ENCODE measurements at regions not wholly inside any gene's neighbourhood (a gene's known extent, or its start where the extent isn't known, plus 50 kb on each side); places are given as distances from the start of the nearest gene placed in this dataset.

- peaks cover 5% of the 10 kb centered on the region for H3K9me3 Mint-ChIP-seq
- peak overlapping the region; percentile 90 to 96 (median 95) for H3K27ac Mint-ChIP-seq
- peaks cover 51% of the 10 kb centered on the region for H3K4me1 Mint-ChIP-seq
- no peaks in the 10 kb centered on the region for H3K27me3 Mint-ChIP-seq (ENCODE audit: low read depth)
- no peaks in the 10 kb centered on the region for H3K36me3 Mint-ChIP-seq (ENCODE audit: low read depth)
- TF ChIP-seq, protein P1, sequence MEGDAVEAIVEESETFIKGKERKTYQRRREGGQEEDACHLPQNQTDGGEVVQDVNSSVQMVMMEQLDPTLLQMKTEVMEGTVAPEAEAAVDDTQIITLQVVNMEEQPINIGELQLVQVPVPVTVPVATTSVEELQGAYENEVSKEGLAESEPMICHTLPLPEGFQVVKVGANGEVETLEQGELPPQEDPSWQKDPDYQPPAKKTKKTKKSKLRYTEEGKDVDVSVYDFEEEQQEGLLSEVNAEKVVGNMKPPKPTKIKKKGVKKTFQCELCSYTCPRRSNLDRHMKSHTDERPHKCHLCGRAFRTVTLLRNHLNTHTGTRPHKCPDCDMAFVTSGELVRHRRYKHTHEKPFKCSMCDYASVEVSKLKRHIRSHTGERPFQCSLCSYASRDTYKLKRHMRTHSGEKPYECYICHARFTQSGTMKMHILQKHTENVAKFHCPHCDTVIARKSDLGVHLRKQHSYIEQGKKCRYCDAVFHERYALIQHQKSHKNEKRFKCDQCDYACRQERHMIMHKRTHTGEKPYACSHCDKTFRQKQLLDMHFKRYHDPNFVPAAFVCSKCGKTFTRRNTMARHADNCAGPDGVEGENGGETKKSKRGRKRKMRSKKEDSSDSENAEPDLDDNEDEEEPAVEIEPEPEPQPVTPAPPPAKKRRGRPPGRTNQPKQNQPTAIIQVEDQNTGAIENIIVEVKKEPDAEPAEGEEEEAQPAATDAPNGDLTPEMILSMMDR (IDR thresholded peaks at IDR 0.05; ENCODE audit: unreplicated experiment in 3 of 3): no peak
- no peak overlapping the region for H3K4me3 Mint-ChIP-seq
Measured at GRCh38 chr10:29873941-29874484, 185.4 kb downstream of the JCAD start.

DNA sequence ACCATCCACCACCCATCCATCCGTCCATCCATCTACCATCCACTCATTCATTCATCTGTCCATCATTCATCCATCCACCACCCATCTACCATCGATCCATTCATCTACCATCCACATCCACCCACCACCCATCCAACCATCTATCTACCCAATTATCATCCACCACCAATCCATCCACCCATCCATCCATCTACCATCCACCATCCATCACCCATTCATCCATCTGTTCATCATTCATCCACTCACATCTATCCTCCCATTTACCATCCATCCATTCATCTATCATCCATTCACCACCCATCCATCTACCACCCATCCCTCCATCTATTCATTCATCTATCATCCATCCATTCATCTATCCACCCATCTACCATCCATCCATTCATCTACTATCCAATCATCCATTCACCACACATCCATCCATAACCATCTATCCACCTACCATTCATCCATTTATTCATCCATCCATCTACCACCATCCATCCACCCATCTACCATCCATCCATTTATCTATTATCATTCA, 188.8 kb downstream of the JCAD start:
- Mint-ChIP-seq H3K4me3 (no peak overlapping the region), H3K27me3 (ENCODE audit: low read depth) (no peaks in the 10 kb centered on the region), H3K36me3 (ENCODE audit: low read depth) (no peaks in the 10 kb centered on the region), H3K4me1 (peaks cover 35% of the 10 kb centered on the region), H3K9me3 (peaks cover 5% of the 10 kb centered on the region), H3K27ac (peak overlapping the region in 1 of 3 experiments; percentile 48)
- TF ChIP-seq, protein P1 (IDR thresholded peaks at IDR 0.05; ENCODE audit: unreplicated experiment in 3 of 3): no peak

- Mint-ChIP-seq H3K36me3 (ENCODE audit: low read depth) (no peaks in the 10 kb centered on the region), H3K9me3 (peaks cover 5% of the 10 kb centered on the region), H3K27ac (peak overlapping the region in 2 of 3 experiments; percentile 48 to 83), H3K4me3 (no peak overlapping the region), H3K4me1 (peaks cover 27% of the 10 kb centered on the region), H3K27me3 (ENCODE audit: low read depth) (no peaks in the 10 kb centered on the region)
- TF ChIP-seq, protein P1 (IDR thresholded peaks at IDR 0.05; ENCODE audit: unreplicated experiment in 3 of 3): no peak
Measured at GRCh38 chr10:29869593-29869992, 189.8 kb downstream of the JCAD start.

GRCh38 chr10:29866356-29866755, 193.0 kb downstream of the JCAD start:
- no peaks in the 10 kb centered on the region for H3K27me3 Mint-ChIP-seq (ENCODE audit: low read depth)
- peak overlapping the region; percentile 64 to 89 (median 77) for H3K27ac Mint-ChIP-seq
- H3K36me3 Mint-ChIP-seq (ENCODE audit: low read depth): no peaks in the 10 kb centered on the region
- H3K4me3 Mint-ChIP-seq: no peak overlapping the region
- peaks cover 35% of the 10 kb centered on the region for H3K4me1 Mint-ChIP-seq
- peaks cover 5% of the 10 kb centered on the region for H3K9me3 Mint-ChIP-seq
- TF ChIP-seq, protein P1 (IDR thresholded peaks at IDR 0.05; ENCODE audit: unreplicated experiment in 3 of 3): no peak

GRCh38 chr10:29865700-29866355, 193.6 kb downstream of the JCAD start:
- Mint-ChIP-seq H3K36me3 (ENCODE audit: low read depth) (no peaks in the 10 kb centered on the region), H3K27ac (peak overlapping the region; percentile 64 to 89 (median 77)), H3K9me3 (peaks cover 5% of the 10 kb centered on the region), H3K27me3 (ENCODE audit: low read depth) (no peaks in the 10 kb centered on the region), H3K4me3 (no peak overlapping the region), H3K4me1 (peaks cover 37% of the 10 kb centered on the region)
- TF ChIP-seq, protein P1 (IDR thresholded peaks at IDR 0.05; ENCODE audit: unreplicated experiment in 3 of 3): no peak

All from nephron (organoid).